ENCODE measurements at regions not wholly inside any gene's neighbourhood (a gene's known extent, or its start where the extent isn't known, plus 50 kb on each side); places are given as distances from the start of the nearest gene placed in this dataset.

GRCh38 chr1:4531842-4532241 lies 122.6 kb upstream of the AJAP1 start:
- TF ChIP-seq TEAD4 (IDR thresholded peaks at IDR 0.05) (no peak), YY1 (IDR thresholded peaks at IDR 0.05; ENCODE audit: low read depth) (no peak), USF1 (IDR thresholded peaks at IDR 0.05) (no peak), REST (IDR thresholded peaks at IDR 0.05; ENCODE audit: low read depth) (no peak), EP300 (IDR thresholded peaks at IDR 0.05; ENCODE audit: borderline replicate concordance) (no peak), EGR1 (IDR thresholded peaks at IDR 0.05) (no peak), CEBPB (IDR thresholded peaks at IDR 0.05) (no peak), CREB1 (IDR thresholded peaks at IDR 0.05; ENCODE audit: low read depth) (no peak), RAD21 (IDR thresholded peaks at IDR 0.05; ENCODE audit: low read depth) (no peak), FOXM1 (IDR thresholded peaks at IDR 0.05; ENCODE audit: borderline replicate concordance, low read depth) (no peak), TCF12 (IDR thresholded peaks at IDR 0.05; ENCODE audit: low read depth) (no peak), TAF1 (IDR thresholded peaks at IDR 0.05; ENCODE audit: low read depth) (no peak), MAX (IDR thresholded peaks at IDR 0.05) (no peak), ZBTB7A (IDR thresholded peaks at IDR 0.05; ENCODE audit: low read depth) (no peak), NFIC (IDR thresholded peaks at IDR 0.05) (no peak)

GRCh38 chr1:4532656-4533055 lies 121.8 kb upstream of the AJAP1 start:
- TF ChIP-seq EP300 (IDR thresholded peaks at IDR 0.05; ENCODE audit: borderline replicate concordance) (no peak), RAD21 (IDR thresholded peaks at IDR 0.05; ENCODE audit: low read depth) (no peak), REST (IDR thresholded peaks at IDR 0.05; ENCODE audit: low read depth) (no peak), EGR1 (IDR thresholded peaks at IDR 0.05) (no peak), TEAD4 (IDR thresholded peaks at IDR 0.05) (no peak), NFIC (IDR thresholded peaks at IDR 0.05) (no peak), CREB1 (IDR thresholded peaks at IDR 0.05; ENCODE audit: low read depth) (no peak), MAX (IDR thresholded peaks at IDR 0.05) (no peak), YY1 (IDR thresholded peaks at IDR 0.05; ENCODE audit: low read depth) (no peak), ZBTB7A (IDR thresholded peaks at IDR 0.05; ENCODE audit: low read depth) (no peak), TAF1 (IDR thresholded peaks at IDR 0.05; ENCODE audit: low read depth) (no peak), FOXM1 (IDR thresholded peaks at IDR 0.05; ENCODE audit: borderline replicate concordance, low read depth) (no peak), CEBPB (IDR thresholded peaks at IDR 0.05) (no peak), TCF12 (IDR thresholded peaks at IDR 0.05; ENCODE audit: low read depth) (no peak), USF1 (IDR thresholded peaks at IDR 0.05) (no peak)

GRCh38 chr1:4546911-4547310 lies 107.5 kb upstream of the AJAP1 start:
- TF ChIP-seq EP300 (IDR thresholded peaks at IDR 0.05; ENCODE audit: borderline replicate concordance) = no peak
- TF ChIP-seq FOXM1 (IDR thresholded peaks at IDR 0.05; ENCODE audit: borderline replicate concordance, low read depth) = no peak
- no peak for TF ChIP-seq USF1 (IDR thresholded peaks at IDR 0.05)
- no peak for TF ChIP-seq RAD21 (IDR thresholded peaks at IDR 0.05; ENCODE audit: low read depth)
- no peak for TF ChIP-seq TCF12 (IDR thresholded peaks at IDR 0.05; ENCODE audit: low read depth)
- TF ChIP-seq EGR1 (IDR thresholded peaks at IDR 0.05) = no peak
- no peak for TF ChIP-seq YY1 (IDR thresholded peaks at IDR 0.05; ENCODE audit: low read depth)
- TF ChIP-seq REST (IDR thresholded peaks at IDR 0.05; ENCODE audit: low read depth) = no peak
- TF ChIP-seq ZBTB7A (IDR thresholded peaks at IDR 0.05; ENCODE audit: low read depth) = no peak
- no peak for TF ChIP-seq CEBPB (IDR thresholded peaks at IDR 0.05)
- TF ChIP-seq MAX (IDR thresholded peaks at IDR 0.05) = no peak
- no peak for TF ChIP-seq TAF1 (IDR thresholded peaks at IDR 0.05; ENCODE audit: low read depth)
- TF ChIP-seq TEAD4 (IDR thresholded peaks at IDR 0.05) = no peak
- no peak for TF ChIP-seq NFIC (IDR thresholded peaks at IDR 0.05)
- TF ChIP-seq CREB1 (IDR thresholded peaks at IDR 0.05; ENCODE audit: low read depth) = no peak

All from Ishikawa (cell line).